GM12878 (cell line): ENCODE measurements at regions not wholly inside any gene's neighbourhood (a gene's known extent, or its start where the extent isn't known, plus 50 kb on each side); places are given as distances from the start of the nearest gene placed in this dataset.

Experiments used
- ATAC-seq: fragments of 200-7000 bp; cut with Tn5 transposase; 3 replicates; pipeline ENCODE4 v1.9.1; 2020; ENCODE audit warnings: mild to moderate bottlenecking, moderate library complexity
- BruUV-seq: library from RNA; stranded (reverse); fragments of 400-500 nt; replicated peaks from 2 replicates; lab custom pipeline; 2021; lab: Mats Ljungman, UMichigan
- CTCF ChIA-PET: fragments of 300-600 bp; sonication (Branson Sonifier 250); formaldehyde crosslinking; extraction: SDS; loops from one replicate; lab custom pipeline; 2021; ENCODE audit warnings: inconsistent platforms; lab: Yijun Ruan, JAX
- POLR2A ChIA-PET: fragments of 350-600 bp; formaldehyde crosslinking; extraction: SDS; loops from one replicate; lab custom pipeline; 2021; ENCODE audit warnings: inconsistent platforms; lab: Charles Lee
- RAD21 ChIA-PET: fragments of 300-600 bp; sonication (Branson Sonifier 250); formaldehyde crosslinking; loops from one replicate; lab custom pipeline; 2023; ENCODE audit warnings: antibody characterized with exemption; ENCODE audit not compliant: unreplicated experiment; lab: Charles Lee
- SMC1A ChIA-PET: fragments of 300-600 bp; sonication (Branson Sonifier 250); formaldehyde crosslinking; loops from one replicate; lab custom pipeline; 2023; ENCODE audit not compliant: unreplicated experiment, uncharacterized antibody; lab: Charles Lee
- DNase-seq: peaks from one replicate; pipeline ENCODE4 v3.0.0-alpha.2; 2011; ENCODE audit warnings: low read depth, low spot score
- FAIRE-seq: peaks from 3 replicates; lab custom pipeline; 2011; peaks lifted over from hg19 to GRCh38; lab: Jason Lieb, UNC
- H2AFZ ChIP-seq: 2 replicates; pipeline ENCODE4 v1.6.0; 2011; ENCODE audit warnings: low read depth, low read length, control low read depth; ENCODE audit not compliant: control insufficient read depth
- H3K27ac ChIP-seq: 2 replicates; pipeline ENCODE4 v1.5.1; 2011; ENCODE audit warnings: control low read depth; ENCODE audit not compliant: control insufficient read depth, insufficient read depth
- H3K27me3 ChIP-seq, 2 experiments: replicated peaks in 1 of 2; 2 replicates each; pipeline versions ENCODE4 v1.6.0 to v1.6.1; 2011; ENCODE audit warnings: low read length in 1 of 2; ENCODE audit not compliant: control insufficient read depth in 2 of 2, insufficient read depth in 2 of 2
- H3K36me3 ChIP-seq, 2 experiments: 2 replicates each; pipeline ENCODE4 v1.5.1; 2011; ENCODE audit warnings: low read length in 1 of 2; ENCODE audit not compliant: control insufficient read depth in 2 of 2, insufficient read depth in 2 of 2
- H3K4me1 ChIP-seq: 2 replicates; pipeline ENCODE4 v1.6.1; 2011; ENCODE audit warnings: mild to moderate bottlenecking, low read length, moderate library complexity, mixed read lengths; ENCODE audit not compliant: control insufficient read depth, insufficient read depth
- H3K4me2 ChIP-seq: 2 replicates; pipeline ENCODE4 v1.6.0; 2011; ENCODE audit warnings: control low read depth; ENCODE audit not compliant: control insufficient read depth, insufficient read depth
- H3K4me3 ChIP-seq: fragments of 200-600 bp; sonication (generic); 2 replicates; pipeline ENCODE4 v1.5.1; 2016
- H3K79me2 ChIP-seq: 2 replicates; pipeline ENCODE4 v1.6.0; 2011; ENCODE audit warnings: low read length; ENCODE audit not compliant: control insufficient read depth, insufficient read depth
- H3K9ac ChIP-seq: 2 replicates; pipeline ENCODE4 v1.8.0; 2011; ENCODE audit warnings: low read length, control low read depth, mixed read lengths; ENCODE audit not compliant: control insufficient read depth, insufficient read depth
- H3K9me3 ChIP-seq: replicated peaks from 3 replicates; pipeline ENCODE4 v1.5.1; 2011; ENCODE audit warnings: mild to moderate bottlenecking, low read length; ENCODE audit not compliant: control insufficient read depth, insufficient read depth
- H4K20me1 ChIP-seq: 2 replicates; pipeline ENCODE4 v1.6.0; 2011; ENCODE audit not compliant: control insufficient read depth, insufficient read depth
- CHD2 ChIP-seq: IDR thresholded peaks from 2 replicates; pipeline ENCODE4 v1.6.1; 2011; ENCODE audit warnings: low read depth, low read length, improper control_type of control experiment, borderline replicate concordance
- CHD4 ChIP-seq: fragments of 200-600 bp; sonication (generic); IDR thresholded peaks from 2 replicates; pipeline ENCODE4 v1.6.1; 2016; ENCODE audit warnings: mild to moderate bottlenecking
- NRF1 ChIP-seq: conservative IDR thresholded peaks from 2 replicates; pipeline ENCODE4 v1.6.1; 2011; ENCODE audit warnings: mild to moderate bottlenecking, low read depth, low read length, improper control_type of control experiment
- TARDBP ChIP-seq: IDR thresholded peaks from 2 replicates; pipeline ENCODE4 v1.6.1; 2016; ENCODE audit warnings: borderline replicate concordance
- WGBS: methylation state at CpG from one replicate; pipeline ENCODE4 v1.1.6; 2016; ENCODE audit warnings: low lambda C conversion rate; ENCODE audit not compliant: insufficient replicate concordance, insufficient coverage; ENCODE audit errors: missing lambda C conversion rate; 5-methylcytosine and 5-hydroxymethylcytosine counted together
- in situ Hi-C: fragments of 300-500 bp; cut with MboI; formaldehyde crosslinking; loops from 9 replicates; pipeline ENCODE4 v1.14.3; 2018; ENCODE audit warnings: mixed read lengths
- intact Hi-C: fragments of 100-400 bp; cut with micrococcal nuclease; formaldehyde crosslinking; loops from one replicate; pipeline ENCODE4 v1.14.2; 2022; ENCODE audit not compliant: unreplicated experiment
- TF ChIP-seq, protein P1 (sequence below): IDR thresholded peaks from 2 replicates; pipeline ENCODE4 v1.6.1; 2011; ENCODE audit warnings: borderline replicate concordance, low read depth, mild to moderate bottlenecking, moderate library complexity, mixed read lengths, low read length; ENCODE audit not compliant: insufficient read depth; ENCODE audit errors: extremely low read length
- TF ChIP-seq, protein P2 (sequence below): IDR thresholded peaks from 2 replicates; pipeline ENCODE4 v1.6.1; 2012; ENCODE audit warnings: low read depth, low read length, improper control_type of control experiment

DNA sequence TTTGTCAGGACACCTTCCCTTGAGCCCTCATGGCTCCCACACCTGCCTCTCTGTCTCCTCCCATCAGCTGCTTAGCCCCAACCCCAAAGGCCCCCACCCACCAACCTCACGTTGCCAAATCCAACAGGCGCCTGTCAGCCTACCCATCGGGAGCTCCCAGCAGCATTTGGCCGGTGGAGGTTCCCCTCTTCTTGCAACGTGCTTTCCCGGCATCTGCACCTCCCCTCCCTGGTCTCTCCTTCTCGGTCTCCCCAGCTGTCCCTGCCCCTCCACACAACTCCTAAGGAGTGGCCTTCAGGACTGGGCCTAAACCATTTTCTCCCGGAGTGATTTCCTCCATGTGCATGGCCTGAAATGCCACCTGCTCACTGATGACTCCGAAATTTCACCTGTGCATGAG, 71.9 kb downstream of the KLHDC7A start (continued):
- TF ChIP-seq, protein P1, sequence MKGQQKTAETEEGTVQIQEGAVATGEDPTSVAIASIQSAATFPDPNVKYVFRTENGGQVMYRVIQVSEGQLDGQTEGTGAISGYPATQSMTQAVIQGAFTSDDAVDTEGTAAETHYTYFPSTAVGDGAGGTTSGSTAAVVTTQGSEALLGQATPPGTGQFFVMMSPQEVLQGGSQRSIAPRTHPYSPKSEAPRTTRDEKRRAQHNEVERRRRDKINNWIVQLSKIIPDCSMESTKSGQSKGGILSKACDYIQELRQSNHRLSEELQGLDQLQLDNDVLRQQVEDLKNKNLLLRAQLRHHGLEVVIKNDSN = no peak
- no peak for TF ChIP-seq NRF1
- TF ChIP-seq, protein P2, sequence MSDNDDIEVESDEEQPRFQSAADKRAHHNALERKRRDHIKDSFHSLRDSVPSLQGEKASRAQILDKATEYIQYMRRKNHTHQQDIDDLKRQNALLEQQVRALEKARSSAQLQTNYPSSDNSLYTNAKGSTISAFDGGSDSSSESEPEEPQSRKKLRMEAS = no peak
- no peak for TF ChIP-seq CHD2
- no peak for TF ChIP-seq TARDBP

DNA sequence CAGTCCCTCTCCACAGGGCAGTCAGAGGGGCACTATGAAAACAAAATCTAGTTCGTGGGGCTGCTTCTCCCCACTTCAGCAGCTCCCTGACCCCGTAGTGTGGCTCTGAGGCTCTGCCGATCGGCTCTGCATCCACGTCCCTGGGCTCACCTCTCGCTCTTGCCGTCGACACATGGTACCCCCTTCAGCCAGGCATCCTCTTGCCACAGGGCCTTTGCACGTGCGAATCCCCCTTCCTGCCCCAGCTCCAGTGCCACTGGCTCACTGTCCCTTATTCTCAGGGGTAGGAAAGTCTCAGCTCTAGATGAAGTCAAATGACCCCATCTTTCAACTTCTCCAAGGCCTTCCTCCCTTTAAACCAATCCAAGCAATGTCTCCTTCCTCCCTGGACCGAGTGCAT, 72.7 kb downstream of the KLHDC7A start:
- TF ChIP-seq CHD4 = no peak
- TF ChIP-seq, all 136 proteins: peak for 0
- WGBS = 33% methylated on average over 11 of the region's 11 CpGs
- no peak overlapping the region for H3K9ac ChIP-seq
- H2AFZ ChIP-seq = no peak overlapping the region
- H3K27me3 ChIP-seq = peaks cover 6 to 8% of the 10 kb centered on the region in 2 experiments; a peak in 3 of 4 replicates
- POLR2A ChIA-PET = interaction anchor here (0.6 kb wide), 1 partner anchor 128 kb away, joined by 5 read pairs; no protein-coding TSS in a partner anchor
- H3K9me3 ChIP-seq = no peaks in the 10 kb centered on the region
- CTCF ChIA-PET = interaction anchor here (0.9 kb wide), 1 partner anchor 28 kb away, joined by 3 read pairs; no protein-coding TSS in a partner anchor
- H4K20me1 ChIP-seq = no peaks in the 10 kb centered on the region
- RAD21 ChIA-PET = no interaction called here
- intact Hi-C loops = no loop called here
- no peaks in the 10 kb centered on the region for H3K79me2 ChIP-seq
- no TSS peak for BruUV-seq
- SMC1A ChIA-PET = interaction anchor here (0.6 kb wide), 1 partner anchor 78 kb away, joined by 4 read pairs; no protein-coding TSS in a partner anchor
- H3K27ac ChIP-seq = no peak overlapping the region
- H3K4me3 ChIP-seq = no peak overlapping the region
- ATAC-seq (no peak), FAIRE-seq (no peak), DNase-seq (no peak)
- H3K4me1 ChIP-seq = no peaks in the 10 kb centered on the region
- no peaks in the 10 kb centered on the region for H3K36me3 ChIP-seq
- in situ Hi-C loops = no loop called here
- H3K4me2 ChIP-seq = no peak overlapping the region
